Sciatic nerve (tissue), 2 donors: ENCODE measurements at regions not wholly inside any gene's neighbourhood (a gene's known extent, or its start where the extent isn't known, plus 50 kb on each side); places are given as distances from the start of the nearest gene placed in this dataset.
"Not testable (repeated sequence)": the region's sequence is repeated elsewhere in the genome, so short reads cannot be mapped to it uniquely, and the experiment has no call there.

Experiments used
- ATAC-seq: fragments of 200-7000 bp; cut with Tn5 transposase; one replicate; pipeline ENCODE4 v1.9.1; 2020; ENCODE audit warnings: mild to moderate bottlenecking, moderate library complexity
- DNase-seq: peaks from one replicate; pipeline ENCODE4 v3.0.0-alpha.2; 2020; ENCODE audit warnings: low spot score
- intact Hi-C: fragments of 100-400 bp; cut with DNase I; formaldehyde crosslinking; loops from one replicate; pipeline ENCODE4 v1.14.2; 2022
- donor health status: DM: no; HTN: no; CAD: no.
- donor health status: DM: no; HTN: no; CAD: no.

DNA sequence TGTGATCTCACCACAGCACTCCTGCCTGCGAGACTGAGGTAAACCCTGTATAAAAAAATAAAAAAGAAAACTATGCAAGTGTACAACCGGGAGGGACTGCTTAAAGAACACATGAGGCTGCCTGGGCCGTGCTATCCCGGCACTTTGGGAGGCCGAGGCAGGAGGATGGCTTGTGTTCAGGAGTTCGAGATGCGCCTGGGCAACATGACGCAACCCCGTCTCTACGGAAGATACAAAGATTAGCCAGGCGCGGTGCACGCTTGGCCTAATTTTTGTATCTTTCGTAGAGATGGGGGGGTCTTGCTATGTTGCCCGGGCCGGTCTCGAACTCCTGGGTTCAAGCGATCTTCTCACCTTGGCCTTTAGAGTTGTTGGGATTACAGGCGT lies 75.2 kb upstream of the ERV3-1 start:
- ATAC-seq, intact Hi-C loops: not testable (repeated sequence)
- DNase-seq: peak; percentile 59

DNA sequence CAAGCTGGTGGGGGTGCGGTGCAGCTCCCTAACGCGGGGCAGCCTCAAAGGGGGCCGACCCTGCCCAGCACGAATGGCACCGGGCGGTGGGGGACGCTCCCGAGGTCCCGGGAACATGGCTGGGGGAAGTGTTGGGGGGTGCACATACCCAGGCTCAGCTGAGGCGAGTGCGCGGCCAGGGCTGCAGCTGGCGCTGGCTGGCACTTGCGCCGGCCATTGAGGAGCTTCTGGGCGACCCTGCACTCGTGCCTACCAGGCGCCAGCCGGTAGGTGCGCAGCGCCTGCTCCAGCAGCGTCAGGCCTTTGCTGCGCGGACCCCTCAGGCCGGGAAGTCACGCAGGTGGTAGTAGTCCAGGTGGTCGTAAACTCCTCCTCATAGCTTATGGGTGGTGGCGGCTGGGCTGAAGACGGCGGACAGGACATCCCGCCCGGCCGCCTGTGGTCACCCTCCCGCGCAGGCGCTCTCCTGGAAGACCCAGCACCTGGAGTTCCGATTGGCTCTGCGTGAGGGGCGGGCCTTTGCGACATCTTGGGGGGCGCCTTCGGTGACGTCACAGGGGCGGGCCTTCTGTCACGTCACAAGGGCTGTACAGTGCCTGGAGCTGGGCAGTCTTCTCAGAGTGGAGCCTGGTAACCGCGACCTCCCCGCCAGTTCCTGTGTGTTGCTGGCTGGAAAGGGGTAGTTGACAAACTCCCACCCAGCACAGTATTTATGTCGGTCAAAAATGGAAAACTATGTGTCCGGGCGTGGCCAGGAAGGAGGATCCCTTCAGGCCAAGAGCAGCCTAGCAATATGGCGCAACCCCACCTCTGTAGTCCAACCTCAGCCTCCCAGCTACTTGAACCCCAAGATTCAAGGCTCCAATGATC lies 74.5 kb upstream of the ERV3-1 start:
- ATAC-seq (peak; percentile 100), DNase-seq (peak; percentile 98)
- intact Hi-C loops: not testable (repeated sequence)

DNA sequence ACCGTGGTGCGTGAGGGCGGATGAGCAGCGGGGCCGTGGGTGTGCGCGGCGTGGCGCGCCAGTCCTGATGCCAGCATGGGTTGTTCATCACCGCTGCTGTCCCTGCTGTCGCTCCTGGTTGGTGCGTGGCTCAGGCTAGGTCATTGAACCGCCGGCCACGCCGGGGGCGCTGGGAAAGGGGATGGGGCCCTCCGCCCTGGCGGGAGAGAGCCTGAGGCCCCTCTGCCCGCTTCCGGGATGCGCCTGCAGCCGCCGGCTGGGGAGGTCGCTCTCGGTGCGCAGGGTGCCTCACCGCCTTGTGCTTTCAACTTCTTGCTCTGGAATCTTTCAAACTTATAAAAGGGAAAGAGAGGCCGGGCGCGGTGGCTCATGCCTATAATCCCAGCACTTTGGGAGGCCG lies 68.5 kb upstream of the ERV3-1 start:
- ATAC-seq, DNase-seq, intact Hi-C loops: not testable (repeated sequence)

DNA sequence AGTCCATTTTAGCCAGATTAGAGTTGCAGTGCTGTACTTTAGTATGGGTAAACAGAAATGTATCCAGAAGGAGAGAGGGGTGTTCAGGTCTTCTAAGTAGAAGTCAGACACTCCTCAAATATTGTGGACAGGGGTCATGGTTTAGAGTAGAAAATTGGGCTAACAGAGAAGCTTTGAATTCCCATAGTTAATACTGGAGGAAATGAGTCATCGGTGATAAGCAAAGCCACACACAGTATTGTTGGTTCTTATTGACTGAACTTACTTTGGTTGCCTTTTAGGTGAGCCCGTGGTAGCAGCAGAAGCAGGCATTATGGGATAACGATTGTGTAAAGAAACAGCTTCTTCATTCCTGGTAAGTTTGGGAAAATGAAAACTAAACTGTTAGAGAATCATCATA lies 66.7 kb upstream of the ERV3-1 start:
- ATAC-seq, DNase-seq, intact Hi-C loops: not testable (repeated sequence)

DNA sequence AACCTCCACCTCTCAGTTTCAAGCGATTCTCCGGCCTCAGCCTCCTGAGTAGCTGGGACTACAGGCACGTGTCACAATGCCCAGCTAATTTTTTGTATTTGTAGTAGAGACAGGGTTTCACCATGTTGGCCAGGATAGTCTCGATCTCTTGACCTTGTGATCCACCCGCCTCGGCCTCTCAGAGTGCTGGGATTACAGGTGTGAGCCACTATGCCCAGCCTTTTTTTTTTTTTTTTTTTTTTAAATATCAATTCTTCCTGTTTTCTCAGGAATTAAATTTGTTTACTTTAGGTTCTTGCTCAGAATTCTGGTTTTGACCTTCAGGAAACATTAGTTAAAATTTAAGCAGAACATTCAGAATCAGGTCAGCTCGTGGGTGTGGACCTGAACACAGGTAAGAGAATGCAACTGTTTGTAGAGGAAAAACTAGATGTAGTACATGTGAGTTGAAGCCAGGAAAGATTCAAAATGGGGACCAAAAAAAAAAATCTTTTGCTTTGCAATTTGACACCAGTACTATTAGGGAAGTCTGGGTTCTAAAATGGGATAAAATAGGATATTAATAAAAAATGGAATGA lies 65.5 kb upstream of the ERV3-1 start:
- ATAC-seq: not testable (repeated sequence)

DNA sequence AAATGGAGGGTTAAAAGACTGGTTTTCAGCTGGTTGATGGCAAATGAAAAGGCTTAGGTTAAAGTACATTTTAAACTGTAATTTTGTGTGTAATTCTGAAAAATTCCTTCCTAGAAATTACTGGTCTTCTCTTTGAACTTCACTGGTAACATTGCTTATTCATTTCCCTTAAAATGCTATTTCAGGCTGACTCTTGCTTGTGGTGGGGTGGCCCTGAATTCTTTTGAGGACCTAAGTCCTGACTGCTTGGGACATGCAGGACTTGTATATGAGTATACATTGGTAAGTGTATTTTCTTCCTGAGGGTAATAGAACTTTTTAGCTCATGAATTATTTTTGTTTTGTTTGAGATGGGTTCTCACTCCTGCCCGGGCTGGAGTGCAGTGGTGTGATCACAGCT lies 63.0 kb upstream of the ERV3-1 start:
- ATAC-seq, intact Hi-C loops, DNase-seq: not testable (repeated sequence)

More for the DNA sequence above, 65.5 kb upstream of the ERV3-1 start:
- intact Hi-C loops, DNase-seq: not testable (repeated sequence)

DNA sequence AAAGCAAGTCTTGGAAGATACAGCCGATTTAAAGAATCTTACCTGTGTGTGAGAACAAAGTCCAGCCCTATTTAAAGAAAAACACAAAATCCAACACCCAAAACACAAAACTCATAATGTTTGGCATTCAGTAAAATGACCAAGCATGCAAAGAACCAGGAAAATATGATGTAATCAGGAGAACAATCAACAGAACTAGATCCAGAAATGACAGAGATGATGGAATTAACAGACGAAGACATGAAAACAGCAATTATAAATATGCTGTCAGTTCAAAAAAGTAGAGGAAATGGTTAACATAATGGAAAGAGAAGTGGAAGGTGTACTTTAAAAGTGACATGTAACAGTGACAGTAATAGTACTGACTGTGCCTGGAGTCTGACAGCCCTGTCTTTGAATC lies 56.1 kb upstream of the ERV3-1 start:
- DNase-seq, ATAC-seq, intact Hi-C loops: not testable (repeated sequence)

DNA sequence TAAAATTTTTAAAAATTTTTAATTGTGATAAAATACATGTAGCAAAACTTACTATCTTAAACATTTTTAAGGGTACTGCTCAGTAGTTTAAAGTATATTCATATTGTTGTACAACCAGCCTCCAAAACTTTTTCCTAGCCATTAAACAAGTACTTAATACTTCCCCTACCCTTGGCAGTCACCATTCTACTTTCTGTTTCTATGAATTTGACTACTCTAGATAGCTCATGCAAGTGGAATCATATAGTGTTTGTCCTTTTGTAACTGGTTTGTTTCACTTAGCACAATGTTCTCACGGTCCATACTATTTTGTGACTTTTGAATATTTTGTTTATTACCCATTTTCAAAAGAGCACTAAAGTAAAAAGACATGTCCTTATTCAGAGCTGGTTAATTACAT lies 52.8 kb upstream of the ERV3-1 start:
- ATAC-seq, DNase-seq, intact Hi-C loops: not testable (repeated sequence)
